H1 (cell line): ENCODE measurements at regions not wholly inside any gene's neighbourhood (a gene's known extent, or its start where the extent isn't known, plus 50 kb on each side); places are given as distances from the start of the nearest gene placed in this dataset.

ENCODE experiments used
- CTCF ChIA-PET: fragments of 300-600 bp; sonication (Branson Sonifier 250); formaldehyde crosslinking; loops from one replicate; lab custom pipeline; 2021; ENCODE audit not compliant: partially characterized antibody; lab: Charles Lee
- POLR2A ChIA-PET: fragments of 300-600 bp; sonication (Branson Sonifier 250); formaldehyde crosslinking; loops from one replicate; lab custom pipeline; 2021; ENCODE audit warnings: inconsistent platforms; ENCODE audit not compliant: partially characterized antibody; lab: Charles Lee
- DNase-seq, 2 experiments: peaks; one replicate each; pipeline versions ENCODE4 v3.0.0 to v3.0.0-alpha.2; 2010 to 2022; ENCODE audit warnings: low spot score in 2 of 2, low read depth in 1 of 2, mixed read lengths in 1 of 2
- FAIRE-seq: peaks from 2 replicates; lab custom pipeline; 2011; peaks lifted over from hg19 to GRCh38; lab: Jason Lieb, UNC
- H2AFZ ChIP-seq: 2 replicates; pipeline ENCODE4 v1.8.1; 2012; ENCODE audit warnings: low read length, inconsistent platforms
- H2AK5ac ChIP-seq: 2 replicates; pipeline ENCODE4 v1.6.1; 2013; ENCODE audit warnings: low read depth, low read length
- H2BK120ac ChIP-seq: replicated peaks from 2 replicates; pipeline ENCODE3; 2013; ENCODE audit warnings: low read depth, low read length, inconsistent platforms
- H2BK12ac ChIP-seq: 2 replicates; pipeline ENCODE4 v1.6.1; 2013; ENCODE audit warnings: low read depth, low read length
- H2BK15ac ChIP-seq: 2 replicates; pipeline ENCODE4 v1.6.1; 2013; ENCODE audit warnings: low read length
- H2BK20ac ChIP-seq: 2 replicates; pipeline ENCODE4 v1.6.1; 2013; ENCODE audit warnings: low read length
- H2BK5ac ChIP-seq: 2 replicates; pipeline ENCODE4 v1.6.1; 2013; ENCODE audit warnings: low read depth, low read length
- H3K14ac ChIP-seq: 2 replicates; pipeline ENCODE4 v1.6.1; 2013; ENCODE audit warnings: inconsistent platforms; ENCODE audit not compliant: insufficient read length
- H3K18ac ChIP-seq: 2 replicates; pipeline ENCODE4 v1.6.1; 2013; ENCODE audit warnings: low read length; ENCODE audit errors: extremely low read depth
- H3K23ac ChIP-seq: 2 replicates; pipeline ENCODE4 v1.6.1; 2013; ENCODE audit warnings: inconsistent platforms; ENCODE audit not compliant: insufficient read length
- H3K23me2 ChIP-seq: 2 replicates; pipeline ENCODE4 v1.6.1; 2013; ENCODE audit warnings: low read depth, low read length
- H3K27ac ChIP-seq: 2 replicates; pipeline ENCODE4 v1.6.1; 2011; ENCODE audit warnings: low read depth, low read length, inconsistent platforms
- H3K27me3 ChIP-seq, 4 experiments: replicated peaks in 1 of 4; 1 replicate in 1 of 4; 2 replicates in 3 of 4; pipeline versions ENCODE4 v1.6.1 to v1.8.1; 2011 to 2013; ENCODE audit warnings: low read length in 3 of 4, mild to moderate bottlenecking in 3 of 4, inconsistent platforms in 2 of 4, mixed read lengths in 2 of 4, moderate library complexity in 1 of 4; ENCODE audit not compliant: control insufficient read depth in 3 of 4, insufficient read depth in 3 of 4; ENCODE audit errors: extremely low read depth in 1 of 4
- H3K36me3 ChIP-seq, 4 experiments: 2 replicates each; pipeline versions ENCODE4 v1.6.1 to v1.8.1; 2011 to 2013; ENCODE audit warnings: mild to moderate bottlenecking in 4 of 4, low read length in 3 of 4, moderate library complexity in 2 of 4, control low read depth in 1 of 4, inconsistent platforms in 1 of 4; ENCODE audit not compliant: insufficient read depth in 4 of 4, control insufficient read depth in 2 of 4
- H3K4ac ChIP-seq: replicated peaks from 2 replicates; pipeline ENCODE3; 2013; ENCODE audit warnings: low read length, low read depth, mixed read lengths, inconsistent platforms; ENCODE audit not compliant: insufficient read length
- H3K4me1 ChIP-seq, 4 experiments: replicated peaks in 1 of 4; 1 replicate in 1 of 4; 2 replicates in 3 of 4; pipeline versions ENCODE4 v1.6.1 to v1.8.1; 2011 to 2013; ENCODE audit warnings: low read length in 3 of 4, inconsistent platforms in 2 of 4, mixed read lengths in 1 of 4; ENCODE audit not compliant: insufficient read depth in 4 of 4, control insufficient read depth in 3 of 4
- H3K4me2 ChIP-seq, 2 experiments: 2 replicates each; pipeline versions ENCODE4 v1.6.1 to v1.8.1; 2011 to 2013; ENCODE audit warnings: low read depth in 2 of 2, low read length in 2 of 2, control low read depth in 1 of 2, inconsistent platforms in 1 of 2, mild to moderate bottlenecking in 1 of 2; ENCODE audit not compliant: insufficient read depth in 1 of 2
- H3K4me3 ChIP-seq, 4 experiments: fragments of 200-600, 300-600 bp in 1 of 4; sonication (generic), shearing (Covaris generic), sonication (Bioruptor Twin) in 1 of 4; 2 replicates each; pipeline versions ENCODE4 v1.5.1 to v1.8.1; 2011 to 2016; ENCODE audit warnings: low read length in 4 of 4, low read depth in 3 of 4, control low read depth in 2 of 4, inconsistent platforms in 2 of 4, mild to moderate bottlenecking in 2 of 4, mixed read lengths in 1 of 4, moderate library complexity in 1 of 4; ENCODE audit not compliant: insufficient read depth in 2 of 4; ENCODE audit errors: extremely low read depth in 1 of 4
- H3K56ac ChIP-seq: replicated peaks from 2 replicates; pipeline ENCODE3; 2013; ENCODE audit warnings: low read depth, mild to moderate bottlenecking, mixed read lengths, low read length, inconsistent platforms; ENCODE audit not compliant: insufficient read length
- H3K79me1 ChIP-seq: 2 replicates; pipeline ENCODE4 v1.6.1; 2013; ENCODE audit warnings: low read depth, low read length, control low read depth
- H3K79me2 ChIP-seq, 2 experiments: 2 replicates each; pipeline versions ENCODE4 v1.6.1 to v1.8.1; 2012 to 2013; ENCODE audit warnings: low read length in 2 of 2, mild to moderate bottlenecking in 2 of 2, inconsistent platforms in 1 of 2; ENCODE audit not compliant: insufficient read depth in 2 of 2, control insufficient read depth in 1 of 2
- H3K9ac ChIP-seq, 4 experiments: replicated peaks in 1 of 4; 1 replicate in 1 of 4; 2 replicates in 3 of 4; pipeline versions ENCODE4 v1.6.1 to v1.8.1; 2011 to 2013; ENCODE audit warnings: low read depth in 3 of 4, low read length in 3 of 4, control low read depth in 2 of 4, mild to moderate bottlenecking in 2 of 4, moderate library complexity in 2 of 4, inconsistent platforms in 1 of 4; ENCODE audit errors: extremely low read depth in 1 of 4
- H3K9me3 ChIP-seq, 2 experiments: 2 replicates each; pipeline versions ENCODE4 v1.6.1 to v1.8.1; 2012 to 2013; ENCODE audit warnings: mild to moderate bottlenecking in 2 of 2, moderate library complexity in 2 of 2, control low read depth in 1 of 2, inconsistent platforms in 1 of 2, low read depth in 1 of 2, low read length in 1 of 2, mixed read lengths in 1 of 2; ENCODE audit not compliant: insufficient read depth in 2 of 2
- H4K20me1 ChIP-seq, 2 experiments: replicated peaks in 1 of 2; 2 replicates each; pipeline versions ENCODE3 to v1.8.1; 2011 to 2013; ENCODE audit warnings: inconsistent platforms in 2 of 2, low read length in 2 of 2, mild to moderate bottlenecking in 1 of 2; ENCODE audit not compliant: insufficient read depth in 2 of 2, control insufficient read depth in 1 of 2
- H4K5ac ChIP-seq: 2 replicates; pipeline ENCODE4 v1.6.1; 2013; ENCODE audit warnings: low read length, low read depth, mixed read lengths, inconsistent platforms; ENCODE audit not compliant: insufficient read length
- H4K8ac ChIP-seq: 2 replicates; pipeline ENCODE4 v1.8.0; 2013; ENCODE audit warnings: mild to moderate bottlenecking, moderate library complexity, low read length, inconsistent platforms; ENCODE audit not compliant: insufficient read depth; ENCODE audit errors: extremely low read depth
- H4K91ac ChIP-seq: replicated peaks from 2 replicates; pipeline ENCODE3; 2013; ENCODE audit warnings: low read length, mixed read lengths, inconsistent platforms; ENCODE audit not compliant: insufficient read length
- ATF3 ChIP-seq: IDR thresholded peaks from 2 replicates; pipeline ENCODE4 v1.6.1; 2011; ENCODE audit warnings: low read depth, mild to moderate bottlenecking, low read length; ENCODE audit not compliant: insufficient read depth
- CTBP2 ChIP-seq: IDR thresholded peaks from 2 replicates; pipeline ENCODE4 v1.7.0; 2011; ENCODE audit warnings: borderline replicate concordance, mild to moderate bottlenecking, moderate library complexity, mixed read lengths, low read length; ENCODE audit not compliant: insufficient read depth, insufficient read length
- EGR1 ChIP-seq: IDR thresholded peaks from 2 replicates; pipeline ENCODE4 v1.6.1; 2011; ENCODE audit warnings: low read depth, low read length, borderline replicate concordance
- EZH2 ChIP-seq: fragments of 200-600 bp; sonication (generic); IDR thresholded peaks from 2 replicates; pipeline ENCODE4 v1.7.1; 2012; ENCODE audit warnings: low read depth, mild to moderate bottlenecking, moderate library complexity, low read length, inconsistent platforms; ENCODE audit not compliant: severe bottlenecking
- KDM4A ChIP-seq: IDR thresholded peaks from one replicate; pipeline ENCODE4 v1.7.1; 2012; ENCODE audit warnings: low read depth, mild to moderate bottlenecking, moderate library complexity, low read length, inconsistent platforms; ENCODE audit not compliant: severe bottlenecking
- MAX ChIP-seq: IDR thresholded peaks from 2 replicates; pipeline ENCODE4 v1.6.1; 2012; ENCODE audit warnings: inconsistent platforms
- PHF8 ChIP-seq: fragments of 200-600 bp; sonication (generic); conservative IDR thresholded peaks from 2 replicates; pipeline ENCODE4 v1.7.1; 2012; ENCODE audit warnings: low read depth, mild to moderate bottlenecking, inconsistent platforms, low read length, moderate library complexity
- SRF ChIP-seq: IDR thresholded peaks from 2 replicates; pipeline ENCODE4 v1.6.1; 2011; ENCODE audit warnings: mild to moderate bottlenecking, low read depth, low read length, moderate library complexity
- SUZ12 ChIP-seq: fragments of 200-600 bp; sonication (generic); IDR thresholded peaks from 2 replicates; pipeline ENCODE4 v1.6.1; 2012; ENCODE audit warnings: mild to moderate bottlenecking, inconsistent platforms, low read length, moderate library complexity, mixed read lengths
- YY1 ChIP-seq: IDR thresholded peaks from 2 replicates; pipeline ENCODE4 v1.6.1; 2011; ENCODE audit warnings: low read depth, mild to moderate bottlenecking, low read length
- WGBS, 2 experiments: shearing (Covaris generic) in 1 of 2; methylation state at CpG; one replicate each; pipeline versions ENCODE4 v1.1.6 to v1.1.7; 2013 to 2015; ENCODE audit warnings: low lambda C conversion rate in 2 of 2, mixed read lengths in 2 of 2, inconsistent platforms in 1 of 2, low coverage in 1 of 2, missing lambda C conversion rate in 1 of 2; ENCODE audit not compliant: insufficient replicate concordance in 2 of 2, insufficient coverage in 1 of 2, insufficient read length in 1 of 2; ENCODE audit errors: extremely low coverage in 1 of 2, missing lambda C conversion rate in 1 of 2; 5-methylcytosine and 5-hydroxymethylcytosine counted together

- no peaks in the 10 kb centered on the region for H3K79me2 ChIP-seq
- H4K8ac ChIP-seq = no peak overlapping the region
- H2BK20ac ChIP-seq = no peak overlapping the region
- H3K4ac ChIP-seq = no peak overlapping the region
- H3K36me3 ChIP-seq = no peaks in the 10 kb centered on the region
- FAIRE-seq (no peak), DNase-seq (no peak)
- H3K27me3 ChIP-seq = no peaks in the 10 kb centered on the region
- H3K23me2 ChIP-seq = no peaks in the 10 kb centered on the region
- WGBS, 2 experiments = 81% methylated on average over 1 of the region's 1 CpG; no CpG with 5 or more reads in 1 of the 2 experiments
- CTCF ChIA-PET = no interaction called here
- no peaks in the 10 kb centered on the region for H3K4me1 ChIP-seq
- H4K20me1 ChIP-seq = no peaks in the 10 kb centered on the region
- H3K14ac ChIP-seq = no peak overlapping the region
- no peak overlapping the region for H3K18ac ChIP-seq
- H3K9ac ChIP-seq = no peak overlapping the region
- no peak overlapping the region for H3K27ac ChIP-seq
- H2BK120ac ChIP-seq = no peak overlapping the region
- TF ChIP-seq EZH2 = no peak
- TF ChIP-seq PHF8 = no peak
- TF ChIP-seq MAX = no peak
- no peak for TF ChIP-seq YY1
- no peak for TF ChIP-seq CTBP2
- TF ChIP-seq KDM4A = no peak
- no peak for TF ChIP-seq EGR1
- no peak for TF ChIP-seq SUZ12
- TF ChIP-seq SRF = no peak
- TF ChIP-seq ATF3 = no peak
- H4K91ac ChIP-seq = no peak overlapping the region
- H3K4me3 ChIP-seq = no peak overlapping the region
- H3K23ac ChIP-seq = no peak overlapping the region
- no peaks in the 10 kb centered on the region for H3K9me3 ChIP-seq
- no peak overlapping the region for H3K4me2 ChIP-seq
- no peaks in the 10 kb centered on the region for H3K79me1 ChIP-seq
- POLR2A ChIA-PET = no interaction called here
- no peak overlapping the region for H4K5ac ChIP-seq
- no peak overlapping the region for H3K56ac ChIP-seq
- no peak overlapping the region for H2BK12ac ChIP-seq
- no peak overlapping the region for H2AFZ ChIP-seq
- no peak overlapping the region for H2BK15ac ChIP-seq
- no peak overlapping the region for H2BK5ac ChIP-seq
- no peak overlapping the region for H2AK5ac ChIP-seq
Measured at GRCh38 chr1:221180704-221181368, 301.6 kb downstream of the HLX start.
